Kidney epithelial cell (primary cell): ENCODE measurements at regions not wholly inside any gene's neighbourhood (a gene's known extent, or its start where the extent isn't known, plus 50 kb on each side); places are given as distances from the start of the nearest gene placed in this dataset.
"Not testable (repeated sequence)": the region's sequence is repeated elsewhere in the genome, so short reads cannot be mapped to it uniquely, and the experiment has no call there.

Experiments used
- DNase-seq: peaks from one replicate; pipeline ENCODE4 v3.0.0-alpha.2; 2010; ENCODE audit warnings: low read depth
- H3K27me3 ChIP-seq: 2 replicates; pipeline ENCODE4 v1.6.0; 2011; ENCODE audit warnings: low read length; ENCODE audit not compliant: control insufficient read depth, insufficient read depth
- H3K36me3 ChIP-seq: 2 replicates; pipeline ENCODE4 v1.5.1; 2011; ENCODE audit warnings: low read length; ENCODE audit not compliant: control insufficient read depth, insufficient read depth
- H3K4me3 ChIP-seq: 2 replicates; pipeline ENCODE4 v1.5.1; 2011; ENCODE audit warnings: low read depth, mild to moderate bottlenecking, control low read depth, low read length
- CTCF ChIP-seq: IDR thresholded peaks from 2 replicates; pipeline ENCODE4 v1.5.1; 2011; ENCODE audit warnings: mild to moderate bottlenecking, moderate library complexity, low read length, control low read depth, inconsistent platforms; ENCODE audit not compliant: insufficient read depth, poor library complexity, severe bottlenecking

DNA sequence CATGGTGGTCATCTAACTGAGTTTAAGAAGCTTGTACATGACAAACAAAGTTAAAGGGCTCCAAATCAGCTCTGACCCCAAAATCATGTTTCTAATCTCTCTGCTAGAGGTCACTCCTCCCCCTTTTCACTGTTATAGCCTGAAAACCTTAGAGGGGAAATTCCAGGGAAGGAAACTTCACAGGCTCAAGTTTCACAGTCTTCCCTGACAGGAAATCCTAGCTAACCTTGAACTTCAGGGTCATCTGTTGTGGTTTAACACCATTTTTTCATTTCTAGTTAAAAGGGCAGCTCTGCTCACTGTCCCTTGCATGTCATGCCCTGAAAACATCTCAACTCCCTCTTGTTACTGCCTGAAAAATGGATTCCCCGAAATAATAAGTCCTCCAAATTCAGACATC is 104.4 kb upstream of the BMP2 start:
- Histone ChIP-seq H3K4me3 (no peak overlapping the region), H3K36me3 (no peaks in the 10 kb centered on the region), H3K27me3 (no peaks in the 10 kb centered on the region)
- no peak for TF ChIP-seq CTCF
- DNase-seq = no peak

- Histone ChIP-seq H3K27me3 (no peaks in the 10 kb centered on the region), H3K36me3 (no peaks in the 10 kb centered on the region), H3K4me3 (no peak overlapping the region)
- TF ChIP-seq CTCF = no peak
- no peak for DNase-seq
These were observed 105.2 kb upstream of the BMP2 start for GRCh38 chr20:6662309-6662708.

GRCh38 chr20:6660441-6660840 is 107.0 kb upstream of the BMP2 start:
- DNase-seq = no peak
- no peak for TF ChIP-seq CTCF
- Histone ChIP-seq H3K4me3 (no peak overlapping the region), H3K36me3 (no peaks in the 10 kb centered on the region), H3K27me3 (no peaks in the 10 kb centered on the region)

DNA sequence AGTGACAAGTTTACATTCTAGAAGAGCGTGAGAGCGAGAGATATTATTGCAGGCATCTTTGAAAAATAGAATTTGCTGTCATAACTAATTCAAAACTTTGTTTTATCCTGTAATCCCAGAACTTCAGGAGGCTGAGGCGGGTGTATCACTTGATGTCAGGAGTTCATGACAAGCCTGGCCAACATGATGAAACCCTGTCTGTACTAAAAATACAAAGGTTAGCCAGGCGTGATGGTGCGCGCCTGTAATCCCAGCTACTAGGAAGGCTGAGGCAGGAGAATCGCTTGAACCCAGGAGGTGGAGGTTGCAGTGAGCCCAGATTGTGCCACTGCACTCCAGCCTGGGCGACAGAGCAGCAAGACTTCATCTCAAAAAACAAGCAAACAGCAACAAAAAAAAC is 108.6 kb upstream of the BMP2 start:
- H3K27me3 ChIP-seq, H3K36me3 ChIP-seq, H3K4me3 ChIP-seq, DNase-seq: not testable (repeated sequence)

DNA sequence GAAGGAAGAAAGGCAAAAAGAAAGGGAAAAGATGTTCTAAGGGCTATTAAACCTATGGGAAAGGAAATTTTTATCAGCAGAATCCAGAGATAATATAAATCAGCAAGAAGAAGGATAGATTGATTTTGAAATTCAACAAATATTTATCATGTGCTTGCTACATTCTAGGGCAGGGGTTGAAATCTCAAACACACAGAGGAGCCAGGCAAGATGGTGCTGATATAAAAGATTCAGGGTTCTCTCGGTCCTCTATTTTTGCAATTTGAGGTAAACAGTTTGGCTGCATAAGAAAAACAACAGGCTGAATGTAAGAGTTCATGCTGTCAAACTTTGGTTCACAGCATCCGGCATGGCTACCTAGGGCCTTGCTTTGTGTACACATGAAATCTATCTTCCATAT is 109.6 kb upstream of the BMP2 start:
- no peaks in the 10 kb centered on the region for H3K36me3 ChIP-seq
- TF ChIP-seq CTCF = no peak
- H3K4me3 ChIP-seq = no peak overlapping the region
- no peak for DNase-seq
- no peaks in the 10 kb centered on the region for H3K27me3 ChIP-seq

GRCh38 chr20:6657111-6657510 is 110.4 kb upstream of the BMP2 start:
- Histone ChIP-seq H3K4me3 (no peak overlapping the region), H3K27me3 (no peaks in the 10 kb centered on the region), H3K36me3 (no peaks in the 10 kb centered on the region)
- TF ChIP-seq CTCF = no peak
- DNase-seq = no peak
